TTC549 (cell line): ENCODE measurements at regions not wholly inside any gene's neighbourhood (a gene's known extent, or its start where the extent isn't known, plus 50 kb on each side); places are given as distances from the start of the nearest gene placed in this dataset.
"Not testable (repeated sequence)": the region's sequence is repeated elsewhere in the genome, so short reads cannot be mapped to it uniquely, and the experiment has no call there.

Source experiments
- FAIRE-seq: peaks from 2 replicates; lab custom pipeline; 2012; peaks lifted over from hg19 to GRCh38; lab: Jason Lieb, UNC

DNA sequence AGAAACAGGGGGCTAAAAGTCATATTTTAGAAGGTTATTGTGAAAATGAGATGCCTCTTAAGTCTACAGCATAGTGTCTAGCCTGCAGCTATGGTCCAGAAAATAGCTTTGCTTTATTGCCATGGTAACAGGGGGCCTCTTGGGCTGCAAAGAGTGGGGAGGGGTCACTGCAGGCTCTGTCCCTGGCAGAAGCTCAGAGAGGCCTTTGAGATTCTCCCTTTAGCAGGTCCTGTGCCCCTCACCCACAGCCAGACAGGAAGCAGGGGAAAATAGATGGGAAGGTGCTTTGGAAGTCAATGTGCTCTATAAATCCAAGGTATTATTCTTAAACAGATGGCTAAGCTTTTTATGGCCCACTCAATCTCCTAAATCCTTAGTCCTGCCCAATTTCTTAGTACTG, 1021.3 kb upstream of the GYPC start:
- FAIRE-seq = no peak

DNA sequence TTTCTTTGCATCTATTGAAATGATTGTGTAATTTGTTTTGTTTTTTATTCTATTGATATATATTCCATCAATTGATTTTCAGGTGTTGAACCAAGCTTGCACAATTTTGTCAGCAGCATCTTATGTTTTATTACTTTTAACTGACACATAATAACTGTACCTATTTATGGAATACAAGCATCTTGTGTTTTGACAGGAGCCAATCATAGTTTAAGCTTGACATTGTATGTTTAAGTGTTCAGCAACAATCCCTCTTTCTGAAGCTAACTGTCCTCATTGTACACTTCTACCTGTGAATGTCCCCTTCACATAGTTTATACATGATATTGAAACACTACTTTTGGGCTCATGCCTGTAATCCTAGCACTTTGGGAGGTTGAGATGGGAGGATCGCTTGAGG, 1017.6 kb upstream of the GYPC start:
- no peak for FAIRE-seq

DNA sequence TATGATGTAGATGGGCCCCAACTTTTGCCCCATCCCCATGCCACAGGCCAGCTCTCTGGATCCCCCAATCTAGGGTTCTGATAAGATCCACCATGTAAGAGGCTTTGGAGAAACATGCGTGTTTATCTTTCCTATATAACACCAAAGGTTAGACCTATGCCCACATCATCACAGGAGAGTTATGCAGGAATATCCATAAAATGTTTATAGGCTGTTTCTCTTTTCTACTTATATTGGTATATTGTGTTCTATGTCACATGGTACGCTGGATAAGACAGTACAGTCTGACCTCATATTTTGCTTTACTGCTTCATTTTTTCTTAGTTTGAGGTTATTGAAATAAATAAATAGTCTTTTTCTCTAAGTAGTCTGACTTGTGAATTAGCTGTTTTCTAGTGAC, 1013.9 kb upstream of the GYPC start:
- no peak for FAIRE-seq

DNA sequence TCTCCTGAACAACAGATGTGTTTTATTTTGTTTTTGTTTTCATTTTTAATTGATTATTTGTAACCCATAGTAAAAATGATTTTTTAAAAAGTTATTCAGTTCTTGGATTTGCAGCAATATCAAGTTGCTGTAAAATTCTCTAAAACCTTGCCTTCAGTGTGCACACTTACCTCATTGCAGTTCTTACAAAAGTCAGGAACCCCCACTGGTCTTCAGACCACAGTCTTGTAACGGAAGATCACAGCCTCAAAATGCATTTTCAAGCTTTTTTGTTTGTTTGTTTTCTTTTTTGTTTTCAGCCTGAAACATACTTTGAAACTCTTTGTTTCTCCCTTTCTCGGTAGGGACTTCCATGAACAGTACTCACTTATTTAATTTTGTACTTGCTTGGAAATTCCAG, 1012.8 kb upstream of the GYPC start:
- FAIRE-seq = no peak

DNA sequence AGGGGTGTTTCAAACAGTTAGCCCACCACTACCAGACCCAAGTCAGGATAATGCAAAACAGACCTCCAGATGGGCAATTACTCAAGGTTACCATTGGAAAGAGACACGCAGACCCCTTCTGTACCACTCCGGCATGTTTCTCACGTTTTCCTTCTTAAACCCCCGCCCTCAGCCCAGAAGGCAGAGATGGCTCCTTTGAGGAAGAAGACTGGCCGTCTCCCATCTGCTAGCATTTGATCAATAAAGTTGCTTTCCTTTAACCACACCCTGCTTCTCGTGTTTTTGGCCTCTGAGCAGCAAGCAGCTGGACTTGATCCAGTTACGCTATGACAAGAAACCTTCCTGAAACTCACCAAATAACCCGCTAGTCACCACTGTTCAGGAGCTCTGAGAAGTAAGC, 1012.4 kb upstream of the GYPC start:
- no peak for FAIRE-seq

DNA sequence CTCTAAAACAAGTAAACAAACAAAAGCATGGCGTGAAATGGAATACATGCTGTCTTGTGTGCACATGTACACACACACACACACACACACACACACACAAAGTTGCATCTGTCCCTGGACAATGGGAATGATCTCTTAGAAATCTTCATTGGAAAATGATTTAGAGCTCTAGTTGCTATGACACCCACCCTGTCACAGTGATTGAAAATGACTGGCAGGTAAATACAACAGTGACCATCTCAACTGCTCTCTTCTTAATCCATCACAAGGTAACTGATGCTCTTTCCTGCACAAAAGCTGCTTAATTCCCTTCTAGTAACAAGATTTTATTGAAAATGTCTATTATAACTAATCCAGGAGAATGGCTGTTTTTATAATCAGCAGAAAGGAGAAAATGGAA, 1011.7 kb upstream of the GYPC start:
- no peak for FAIRE-seq

DNA sequence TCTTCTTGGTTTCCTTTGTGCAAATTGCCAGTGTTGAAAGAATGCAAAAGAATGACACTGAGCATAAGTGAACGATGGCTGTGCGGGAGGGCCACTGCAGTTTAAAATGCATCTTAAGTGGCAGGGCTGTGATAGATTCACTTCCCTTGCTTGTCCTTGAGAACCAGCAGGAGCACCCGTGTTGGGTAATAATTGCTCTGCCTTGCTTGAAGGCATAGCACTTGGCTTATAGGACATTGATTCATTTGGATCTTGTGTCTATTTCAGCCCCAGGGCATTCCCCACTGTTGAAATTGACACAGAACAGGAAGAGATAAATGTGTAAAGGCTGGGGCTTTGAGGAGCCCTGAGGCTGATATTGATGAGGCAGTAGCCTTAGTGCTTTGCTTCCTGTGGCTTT, 1003.7 kb upstream of the GYPC start:
- no peak for FAIRE-seq

DNA sequence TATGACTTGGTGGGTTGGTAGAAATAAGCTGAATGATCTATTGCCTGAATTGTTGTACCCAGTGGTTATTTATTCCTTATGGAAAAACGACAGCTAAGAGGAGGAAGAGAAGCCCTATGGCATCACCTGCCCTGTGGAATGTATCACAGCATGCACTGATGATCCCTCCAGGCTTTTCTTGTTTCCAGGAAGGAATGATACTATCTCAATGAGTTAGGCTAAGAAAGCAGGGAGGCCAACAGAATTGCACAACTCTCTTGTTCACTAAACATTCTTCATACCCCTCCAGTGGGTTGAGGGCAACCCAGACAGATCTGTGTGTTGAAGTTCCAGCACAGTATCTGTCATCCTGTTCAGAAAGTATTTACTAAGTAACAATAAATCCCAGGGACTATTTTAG, 1001.7 kb upstream of the GYPC start:
- no peak for FAIRE-seq

DNA sequence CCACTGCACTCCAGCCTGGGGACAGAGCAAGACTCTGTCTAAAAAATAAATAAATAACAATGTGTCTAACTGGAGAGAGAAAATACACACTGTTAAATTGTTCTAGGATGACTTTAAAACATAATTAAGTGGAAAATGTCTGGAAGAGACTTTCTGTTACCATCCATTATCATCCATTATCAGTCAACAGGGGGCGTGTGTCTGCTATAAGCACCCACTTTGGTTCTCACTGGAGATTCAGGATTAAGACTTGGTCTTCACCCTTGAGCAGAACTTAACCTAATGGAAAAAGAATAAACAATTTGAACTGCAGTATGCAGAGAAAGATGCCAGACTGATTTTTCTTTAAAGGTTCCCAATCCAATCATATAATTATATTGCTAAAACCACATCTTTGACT, 999.8 kb upstream of the GYPC start:
- FAIRE-seq = no peak

DNA sequence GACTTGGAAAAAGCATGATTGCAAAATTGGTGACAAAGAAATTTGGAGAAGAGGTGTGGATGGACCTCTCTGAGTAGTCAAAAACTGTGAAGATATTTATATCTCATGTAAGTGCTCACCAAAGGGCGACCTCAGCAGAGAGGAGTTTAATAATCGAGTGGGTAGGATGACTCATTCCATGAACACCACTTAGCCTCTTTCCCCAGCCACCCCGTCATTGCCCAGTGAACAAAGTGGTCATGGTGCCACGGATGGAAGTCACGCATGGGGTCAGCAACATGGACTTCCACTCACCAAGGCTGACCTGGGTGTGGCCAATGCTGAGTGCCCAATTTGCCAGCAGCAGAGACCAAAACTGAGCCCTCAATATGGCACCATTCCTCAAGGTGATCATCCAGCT, 997.4 kb upstream of the GYPC start:
- no peak for FAIRE-seq

DNA sequence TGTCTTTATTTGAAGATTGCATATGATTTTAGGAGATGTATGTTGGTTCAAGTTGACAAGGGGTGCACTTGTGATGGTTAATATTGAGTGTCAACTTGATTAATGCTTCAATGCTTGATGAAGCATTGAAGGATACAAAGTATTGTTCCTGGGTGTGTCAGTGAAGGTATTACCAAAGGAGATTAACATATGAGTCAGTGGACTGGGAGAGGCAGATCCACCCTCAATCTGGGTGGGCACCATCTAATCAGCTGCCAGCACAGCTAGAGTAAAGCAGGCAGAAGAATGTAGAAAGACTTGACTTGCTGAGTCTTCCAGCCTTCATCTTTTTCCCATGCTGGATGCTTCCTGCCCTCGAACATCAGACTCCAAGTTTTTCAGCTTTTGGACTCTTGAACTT, 995.6 kb upstream of the GYPC start:
- FAIRE-seq = not testable (repeated sequence)

DNA sequence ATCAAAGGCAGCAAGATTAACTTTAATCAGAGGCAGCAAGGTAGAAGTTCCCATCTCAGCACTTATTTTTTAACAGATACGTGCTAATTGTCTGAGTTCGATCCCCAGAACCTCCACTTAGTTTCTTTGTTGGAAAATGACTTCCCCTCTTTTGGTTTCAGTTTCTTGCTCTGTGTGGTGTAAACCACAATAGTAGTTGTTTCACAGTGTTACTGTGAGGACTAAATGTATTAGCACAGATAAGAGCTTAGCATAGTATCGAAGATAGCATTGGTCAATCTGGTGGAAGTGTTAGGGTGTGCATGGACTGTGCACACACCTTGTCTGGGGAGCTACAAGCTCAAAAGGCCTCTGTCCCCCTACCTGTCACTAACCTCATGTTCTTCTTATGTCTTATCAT, 988.3 kb upstream of the GYPC start:
- FAIRE-seq = no peak

DNA sequence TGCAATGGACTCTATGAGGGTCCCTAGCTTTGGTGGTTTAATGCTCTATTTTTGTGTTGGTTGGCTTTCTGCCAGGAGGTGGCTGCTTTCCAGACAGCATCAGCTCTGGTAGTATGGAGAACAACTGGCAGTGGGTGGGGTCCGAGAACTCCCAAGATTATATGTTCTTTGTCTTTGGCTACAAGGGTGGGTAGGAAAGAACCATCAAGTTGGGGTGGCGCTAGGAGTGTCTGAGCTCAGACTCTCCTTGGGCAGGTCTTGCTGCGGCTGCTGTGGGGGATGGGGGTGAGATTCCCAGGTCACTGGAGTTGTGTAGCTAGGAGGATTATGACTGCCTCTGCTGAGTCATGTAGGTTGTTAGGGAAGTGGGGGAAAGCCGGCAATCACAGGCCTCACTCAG, 976.1 kb upstream of the GYPC start:
- no peak for FAIRE-seq

DNA sequence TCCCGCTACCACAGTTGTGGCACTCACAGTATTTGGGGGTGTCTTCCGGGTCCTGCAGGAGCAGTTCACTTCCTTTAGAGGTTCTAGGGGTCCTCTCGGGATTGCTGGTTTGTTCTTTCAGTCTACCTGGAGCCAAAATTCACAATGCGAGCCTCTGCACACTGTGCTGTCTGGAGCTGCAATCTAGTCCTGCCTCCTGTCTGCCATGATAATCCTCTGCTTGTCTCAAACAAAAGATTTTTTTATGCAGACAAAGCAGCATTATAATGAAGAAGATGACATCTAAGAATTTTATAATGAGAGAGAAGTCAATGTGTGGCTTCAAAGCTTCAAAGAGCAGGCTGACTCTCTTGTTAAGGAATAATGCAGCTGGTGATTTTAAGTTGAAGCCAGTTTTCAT, 975.1 kb upstream of the GYPC start:
- no peak for FAIRE-seq

DNA sequence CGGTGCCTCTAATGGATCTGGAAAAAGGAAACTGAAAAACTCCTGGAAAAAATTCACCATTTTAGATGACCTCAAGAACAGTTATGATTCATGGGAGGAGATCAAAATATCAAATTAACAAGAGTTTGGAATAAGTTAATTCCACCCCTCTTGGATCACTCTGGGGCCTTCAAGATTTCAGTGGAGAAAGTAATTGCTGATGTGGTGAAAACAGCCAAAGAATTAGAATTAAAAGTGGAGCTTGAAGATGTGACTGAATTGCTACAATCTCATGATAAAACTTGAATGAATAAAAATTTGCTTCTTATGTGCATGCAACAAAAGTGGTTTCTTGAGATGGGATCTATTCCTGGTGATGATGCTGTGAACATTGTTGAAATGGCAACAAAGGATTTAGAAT, 974.4 kb upstream of the GYPC start:
- FAIRE-seq = no peak

DNA sequence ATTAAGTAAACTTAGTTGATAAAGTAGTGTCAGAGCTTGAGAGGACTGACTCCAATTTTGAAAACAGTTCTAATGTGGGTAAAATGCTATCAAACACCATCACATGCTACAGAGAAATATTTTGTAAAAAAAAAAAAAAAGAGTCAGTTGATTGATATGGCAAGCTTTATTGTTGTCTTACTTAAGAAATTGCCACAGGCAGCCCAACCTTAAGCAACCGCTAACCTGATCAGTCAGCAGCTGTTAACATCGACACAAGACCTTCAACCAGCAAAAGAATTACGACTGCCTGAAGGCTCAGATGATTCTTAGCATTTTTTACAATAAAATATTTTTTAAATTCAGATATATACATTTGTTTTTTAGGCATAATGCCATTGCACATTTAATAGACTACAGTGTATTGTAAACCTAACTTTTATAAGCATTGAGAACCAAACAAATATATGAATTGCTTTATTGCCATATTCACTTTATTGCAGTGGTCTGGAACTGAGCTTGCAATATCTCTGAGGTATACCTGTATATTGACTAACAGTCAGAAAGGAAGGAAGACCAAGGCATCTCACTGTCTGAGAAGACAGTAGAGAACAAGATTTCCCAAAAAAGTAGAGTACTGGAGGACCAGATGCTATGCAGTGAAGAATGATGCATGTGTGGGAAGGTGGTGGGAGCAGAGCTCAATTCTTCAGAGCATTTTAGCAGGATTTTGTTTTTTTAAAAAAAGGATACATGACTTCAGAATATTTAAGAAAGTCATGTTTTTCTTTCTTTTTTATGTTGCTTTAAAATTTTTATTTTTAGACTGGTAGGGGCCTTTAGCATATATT, 973.8 kb upstream of the GYPC start:
- no peak for FAIRE-seq

DNA sequence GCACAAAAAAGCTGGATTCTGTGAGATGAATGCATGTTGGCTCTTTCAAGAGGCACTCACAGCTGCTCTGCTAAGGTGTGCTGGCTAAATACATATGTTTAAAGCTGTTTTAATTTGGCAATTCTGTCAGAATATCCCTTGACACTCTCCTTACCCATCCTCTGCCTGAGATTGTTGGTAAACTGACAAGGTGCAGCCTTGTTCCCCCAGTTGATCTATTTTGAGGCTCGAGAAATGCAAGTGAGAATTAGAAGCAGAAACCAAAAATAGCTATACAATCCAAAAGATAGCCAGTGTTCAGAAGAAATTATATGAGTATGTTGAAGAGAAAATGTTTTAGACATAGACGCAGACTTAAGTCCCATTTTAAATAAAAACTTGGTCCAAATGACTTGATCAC, 971.7 kb upstream of the GYPC start:
- no peak for FAIRE-seq

DNA sequence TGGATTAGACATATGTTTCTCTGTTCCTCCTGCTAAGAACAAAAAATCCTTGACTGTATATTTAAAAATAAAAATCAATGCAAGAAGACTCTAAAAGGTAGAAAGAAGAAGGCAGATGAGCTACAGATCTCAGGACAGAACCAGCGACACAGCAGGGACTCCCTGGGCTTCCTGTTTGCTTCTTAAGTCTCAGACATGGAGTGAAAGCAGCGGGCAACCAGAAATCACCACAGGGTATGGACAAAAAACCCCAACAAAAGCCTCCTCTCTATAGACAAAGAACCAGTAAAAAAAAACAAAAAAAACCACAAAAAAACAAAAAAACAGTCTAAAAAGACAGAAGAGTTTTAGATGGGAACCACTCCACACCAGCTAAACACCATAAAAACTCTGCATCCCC, 971.0 kb upstream of the GYPC start:
- FAIRE-seq = no peak

DNA sequence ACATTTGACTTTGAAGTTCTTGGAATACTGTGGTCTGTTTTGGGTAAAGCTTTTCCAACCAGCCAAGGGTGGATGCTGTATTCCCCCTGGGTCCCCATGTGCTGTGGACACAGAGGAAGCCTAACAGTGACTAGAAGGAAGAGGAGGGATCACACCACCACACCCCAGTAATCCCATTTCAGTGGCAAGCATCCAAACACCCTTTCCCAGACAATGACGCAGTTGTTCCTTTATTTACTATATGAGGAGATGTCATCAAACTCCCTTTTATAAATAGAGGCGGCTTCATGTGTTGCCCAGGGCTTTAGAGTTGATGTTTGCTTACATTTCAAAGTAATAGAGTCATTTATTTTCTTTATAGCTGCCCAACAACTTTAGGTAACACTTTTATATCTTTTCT, 959.4 kb upstream of the GYPC start:
- FAIRE-seq = no peak

DNA sequence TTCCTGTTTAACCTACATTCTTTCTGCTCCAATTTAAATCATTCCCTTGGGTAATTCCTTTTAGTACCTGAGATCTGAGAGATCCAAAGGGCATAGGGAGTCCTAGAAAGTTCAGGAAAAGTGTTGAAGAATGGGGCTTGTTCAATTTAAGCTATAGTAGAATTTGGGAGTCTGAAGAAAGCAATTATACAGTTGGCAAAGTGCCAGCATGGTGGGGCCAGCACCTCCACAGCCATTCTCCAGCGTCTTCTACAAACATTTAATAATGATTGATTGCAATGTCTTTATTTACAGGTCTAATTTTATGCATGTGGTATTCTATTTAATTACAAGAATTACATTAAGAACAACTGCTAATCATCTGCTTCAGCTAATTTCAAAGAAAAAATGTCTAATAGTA, 957.7 kb upstream of the GYPC start:
- FAIRE-seq = no peak

DNA sequence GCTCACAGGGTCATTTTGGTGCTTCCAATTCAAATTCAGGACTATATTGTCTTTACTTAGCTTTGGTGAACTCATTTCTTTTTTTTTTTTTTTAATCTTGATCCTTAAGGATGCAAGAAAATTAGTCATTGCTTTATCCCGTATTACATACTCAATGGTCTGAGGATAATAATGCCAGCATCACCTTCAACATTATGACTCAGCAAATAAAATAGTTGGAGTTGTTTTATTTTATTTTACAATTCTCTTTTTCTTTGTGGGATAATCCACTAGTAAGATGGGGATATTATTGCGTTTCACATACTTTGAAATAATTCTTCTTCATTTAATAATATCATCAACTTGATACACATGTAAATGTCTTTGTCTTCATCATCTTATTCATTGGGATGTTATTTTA, 954.9 kb upstream of the GYPC start:
- FAIRE-seq = no peak

DNA sequence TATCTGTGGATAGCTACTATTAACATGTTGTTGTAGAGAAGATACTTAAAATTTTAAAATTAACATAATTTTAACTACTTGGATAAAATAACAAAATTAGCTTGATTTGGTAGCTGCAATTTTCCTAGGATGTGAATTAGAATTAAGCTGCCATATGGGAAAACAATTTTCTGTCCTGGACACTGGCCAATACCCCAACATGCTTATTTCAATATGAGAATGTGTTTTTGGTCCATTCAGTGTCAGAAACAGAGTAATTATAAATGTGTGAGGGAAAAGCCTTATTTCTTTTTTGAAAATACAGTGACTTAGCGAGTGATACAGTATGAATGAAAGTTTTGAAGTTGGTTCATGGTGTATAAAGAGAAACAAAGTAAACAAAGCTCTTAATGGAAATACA, 948.3 kb upstream of the GYPC start:
- no peak for FAIRE-seq

DNA sequence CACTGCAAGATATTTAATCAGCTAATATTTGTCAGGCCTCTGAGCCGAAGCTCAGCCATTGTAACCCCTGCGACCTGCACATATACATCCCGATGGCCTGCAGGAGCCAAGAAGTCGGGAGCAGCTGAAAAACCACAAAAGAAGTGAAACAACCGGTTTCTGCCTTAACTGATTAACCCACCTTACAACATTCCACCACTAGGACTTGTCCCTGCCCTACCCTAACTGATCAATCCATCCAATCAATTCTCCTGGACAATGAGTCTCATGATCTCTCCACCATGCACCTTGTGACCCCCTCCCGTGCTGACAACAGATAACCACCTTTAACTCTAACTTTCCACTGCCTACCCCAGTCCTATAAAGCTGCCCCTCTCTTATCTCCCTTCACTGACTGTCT, 945.4 kb upstream of the GYPC start:
- FAIRE-seq = no peak

DNA sequence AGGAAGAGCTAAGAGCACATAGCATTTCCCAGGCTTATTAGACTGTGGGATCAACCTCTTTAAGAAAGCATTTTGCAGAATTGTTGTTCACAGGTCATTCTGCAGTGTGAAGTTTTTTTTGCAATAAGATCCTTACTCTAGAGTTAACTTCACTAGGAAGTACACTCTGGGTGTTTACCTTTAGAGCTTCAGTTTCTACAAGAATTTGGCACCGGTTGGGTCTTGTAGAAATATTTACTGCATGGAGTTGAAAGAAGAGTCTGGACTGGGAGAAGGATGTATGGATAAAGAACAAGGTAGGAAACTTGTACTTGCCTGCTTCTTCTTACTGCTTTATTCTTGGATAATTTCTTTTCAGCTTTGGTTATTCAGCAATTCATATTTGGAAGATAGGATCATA, 944.9 kb upstream of the GYPC start:
- FAIRE-seq = no peak

DNA sequence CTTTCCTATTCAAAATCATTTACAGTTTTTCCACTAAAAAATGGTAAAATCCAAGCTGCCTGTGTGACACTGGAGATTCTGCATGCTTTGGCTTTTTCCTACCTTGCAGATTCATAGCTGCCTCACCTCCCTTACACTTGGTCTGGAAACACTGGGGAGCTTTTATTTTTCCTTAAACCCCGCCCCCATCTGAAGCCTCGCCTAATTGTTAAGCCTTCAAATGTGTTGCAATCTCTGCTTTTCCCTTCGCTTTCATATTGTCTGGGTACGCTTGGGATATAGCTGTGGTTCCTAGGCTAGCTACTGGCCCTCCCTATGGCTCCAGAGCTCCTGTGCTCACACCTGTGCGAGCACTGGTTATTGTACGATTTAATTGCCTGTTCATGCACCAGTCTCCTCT, 942.4 kb upstream of the GYPC start:
- no peak for FAIRE-seq
